ENCODE measurements at regions not wholly inside any gene's neighbourhood (a gene's known extent, or its start where the extent isn't known, plus 50 kb on each side); places are given as distances from the start of the nearest gene placed in this dataset.

DNA sequence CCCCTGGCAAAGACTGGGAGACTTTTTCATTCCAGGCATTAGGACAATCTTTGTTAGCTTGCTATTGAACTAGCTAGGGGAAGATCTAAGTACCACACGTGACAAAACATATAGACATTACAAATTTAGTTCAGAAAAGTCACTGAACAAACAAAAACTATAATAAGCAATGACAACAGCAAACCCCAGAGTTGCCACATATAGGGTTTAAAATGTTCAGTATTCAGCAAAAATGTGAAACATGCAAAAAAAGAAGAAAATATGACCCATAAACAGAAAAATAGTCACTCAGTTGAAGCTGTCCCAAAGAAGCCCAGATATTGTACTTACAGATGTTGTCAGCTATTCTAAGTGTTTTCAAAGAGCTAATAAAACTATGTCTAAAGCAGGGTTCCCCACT, 431.1 kb upstream of the CDH2 start:
- Mint-ChIP-seq H3K4me3 (ENCODE audit: unreplicated experiment) (no peak overlapping the region), H3K4me1 (ENCODE audit: insufficient read depth, unreplicated experiment) (no peaks in the 10 kb centered on the region), H3K27me3 (ENCODE audit: insufficient read depth, unreplicated experiment) (no peaks in the 10 kb centered on the region), H3K27ac (ENCODE audit: low read depth, unreplicated experiment) (no peak overlapping the region), H3K9me3 (ENCODE audit: unreplicated experiment) (no peaks in the 10 kb centered on the region), H3K36me3 (ENCODE audit: insufficient read depth, unreplicated experiment) (no peaks in the 10 kb centered on the region)
- intact Hi-C loops (cut with micrococcal nuclease): no loop called here
- TF ChIP-seq, protein P1, sequence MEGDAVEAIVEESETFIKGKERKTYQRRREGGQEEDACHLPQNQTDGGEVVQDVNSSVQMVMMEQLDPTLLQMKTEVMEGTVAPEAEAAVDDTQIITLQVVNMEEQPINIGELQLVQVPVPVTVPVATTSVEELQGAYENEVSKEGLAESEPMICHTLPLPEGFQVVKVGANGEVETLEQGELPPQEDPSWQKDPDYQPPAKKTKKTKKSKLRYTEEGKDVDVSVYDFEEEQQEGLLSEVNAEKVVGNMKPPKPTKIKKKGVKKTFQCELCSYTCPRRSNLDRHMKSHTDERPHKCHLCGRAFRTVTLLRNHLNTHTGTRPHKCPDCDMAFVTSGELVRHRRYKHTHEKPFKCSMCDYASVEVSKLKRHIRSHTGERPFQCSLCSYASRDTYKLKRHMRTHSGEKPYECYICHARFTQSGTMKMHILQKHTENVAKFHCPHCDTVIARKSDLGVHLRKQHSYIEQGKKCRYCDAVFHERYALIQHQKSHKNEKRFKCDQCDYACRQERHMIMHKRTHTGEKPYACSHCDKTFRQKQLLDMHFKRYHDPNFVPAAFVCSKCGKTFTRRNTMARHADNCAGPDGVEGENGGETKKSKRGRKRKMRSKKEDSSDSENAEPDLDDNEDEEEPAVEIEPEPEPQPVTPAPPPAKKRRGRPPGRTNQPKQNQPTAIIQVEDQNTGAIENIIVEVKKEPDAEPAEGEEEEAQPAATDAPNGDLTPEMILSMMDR (IDR thresholded peaks at IDR 0.05; ENCODE audit: unreplicated experiment): no peak
- ChIA-PET CTCF (interaction anchor here (0.8 kb wide), 1 partner anchor 128 kb away, joined by 6 read pairs; no protein-coding TSS in a partner anchor), POLR2A (no interaction called here)
- DNase-seq (ENCODE audit: unreplicated experiment): no peak
- BruUV-seq (replicated peaks): no TSS peak

DNA sequence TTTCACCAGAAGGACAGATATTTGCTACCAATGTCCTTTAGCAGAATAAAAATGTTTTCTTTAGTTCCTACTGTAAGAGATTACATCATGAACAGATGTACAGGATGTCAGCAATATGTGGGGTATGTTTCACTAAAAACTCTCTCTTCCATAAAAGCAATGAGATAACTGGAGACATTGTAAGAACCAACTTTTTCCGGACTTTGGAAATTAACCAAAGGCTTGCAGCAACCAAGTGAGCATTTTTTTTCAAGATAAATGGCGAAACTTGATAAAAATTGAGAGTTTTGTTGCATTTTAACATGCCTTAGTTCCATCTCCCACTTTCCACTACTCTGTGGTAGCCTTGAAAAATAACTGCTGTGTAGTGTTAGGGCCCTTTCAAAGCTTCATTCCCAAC, 429.8 kb upstream of the CDH2 start:
- no peaks in the 10 kb centered on the region for H3K36me3 Mint-ChIP-seq (ENCODE audit: insufficient read depth, unreplicated experiment)

DNA sequence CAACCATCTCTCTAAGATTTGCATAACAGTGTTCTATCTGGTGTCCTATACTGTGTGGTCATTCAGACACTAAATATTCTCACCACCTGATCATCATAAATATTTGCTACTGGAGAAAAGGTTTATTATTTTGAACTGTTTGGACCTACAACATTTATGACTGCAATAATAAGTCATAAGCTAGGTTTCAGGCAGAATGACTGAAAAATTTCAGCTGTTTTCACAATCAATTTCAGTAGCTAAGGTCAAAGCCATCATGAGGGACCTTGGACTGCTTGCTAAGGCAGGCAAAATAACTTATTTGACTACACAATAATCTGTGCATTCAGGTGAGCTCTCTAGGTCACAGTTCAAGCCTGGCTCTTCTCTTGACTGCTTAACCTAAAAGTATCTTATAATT, 425.5 kb upstream of the CDH2 start:
- H3K9me3 Mint-ChIP-seq (ENCODE audit: unreplicated experiment): peaks cover 14% of the 10 kb centered on the region
- CTCF ChIA-PET: interaction anchor here (0.6 kb wide), 1 partner anchor 38 kb away, joined by 3 read pairs; no protein-coding TSS in a partner anchor
- H3K36me3 Mint-ChIP-seq (ENCODE audit: insufficient read depth, unreplicated experiment): no peaks in the 10 kb centered on the region

More for the DNA sequence above, 429.8 kb upstream of the CDH2 start:
- CTCF ChIA-PET: no interaction called here
- no peak overlapping the region for H3K27ac Mint-ChIP-seq (ENCODE audit: low read depth, unreplicated experiment)
- H3K4me3 Mint-ChIP-seq (ENCODE audit: unreplicated experiment): no peak overlapping the region
- POLR2A ChIA-PET: no interaction called here
- no peaks in the 10 kb centered on the region for H3K9me3 Mint-ChIP-seq (ENCODE audit: unreplicated experiment)
- no peak for DNase-seq (ENCODE audit: unreplicated experiment)
- intact Hi-C loops (cut with micrococcal nuclease): no loop called here
- no peaks in the 10 kb centered on the region for H3K4me1 Mint-ChIP-seq (ENCODE audit: insufficient read depth, unreplicated experiment)
- H3K27me3 Mint-ChIP-seq (ENCODE audit: insufficient read depth, unreplicated experiment): no peaks in the 10 kb centered on the region
- TF ChIP-seq, protein P1 (IDR thresholded peaks at IDR 0.05; ENCODE audit: unreplicated experiment): no peak
- BruUV-seq (replicated peaks): no TSS peak

DNA sequence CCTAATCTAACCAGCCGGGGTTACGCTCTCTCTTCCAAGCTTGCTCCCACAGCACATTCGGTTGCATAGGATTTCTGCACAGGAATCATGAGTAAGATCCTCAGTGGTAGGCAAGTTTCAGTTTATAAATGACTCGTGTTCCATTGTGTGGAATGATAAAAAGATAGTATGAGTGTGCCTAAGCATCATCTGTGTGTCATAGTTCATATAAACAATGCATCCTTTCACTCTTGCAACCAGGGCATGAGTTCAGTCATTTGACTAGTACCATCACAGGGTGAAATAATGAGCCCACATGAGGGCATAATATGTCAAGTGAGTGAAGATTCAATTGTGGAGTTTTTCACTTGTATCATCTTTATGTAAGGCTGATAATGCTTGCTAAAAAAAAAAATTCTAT, 417.1 kb upstream of the CDH2 start:
- H3K4me3 Mint-ChIP-seq (ENCODE audit: unreplicated experiment): no peak overlapping the region
- DNase-seq (ENCODE audit: unreplicated experiment): no peak
- H3K9me3 Mint-ChIP-seq (ENCODE audit: unreplicated experiment): peaks cover 2% of the 10 kb centered on the region
- no peaks in the 10 kb centered on the region for H3K27me3 Mint-ChIP-seq (ENCODE audit: insufficient read depth, unreplicated experiment)
- no peaks in the 10 kb centered on the region for H3K4me1 Mint-ChIP-seq (ENCODE audit: insufficient read depth, unreplicated experiment)
- BruUV-seq (replicated peaks): no TSS peak
- CTCF ChIA-PET: no interaction called here
- H3K36me3 Mint-ChIP-seq (ENCODE audit: insufficient read depth, unreplicated experiment): peaks cover 6% of the 10 kb centered on the region
- intact Hi-C loops (cut with micrococcal nuclease): no loop called here
- POLR2A ChIA-PET: no interaction called here
- TF ChIP-seq, protein P1 (IDR thresholded peaks at IDR 0.05; ENCODE audit: unreplicated experiment): no peak
- no peak overlapping the region for H3K27ac Mint-ChIP-seq (ENCODE audit: low read depth, unreplicated experiment)

More for the DNA sequence above, 425.5 kb upstream of the CDH2 start:
- TF ChIP-seq, protein P1 (IDR thresholded peaks at IDR 0.05; ENCODE audit: unreplicated experiment): no peak
- Mint-ChIP-seq H3K4me1 (ENCODE audit: insufficient read depth, unreplicated experiment) (no peaks in the 10 kb centered on the region), H3K27ac (ENCODE audit: low read depth, unreplicated experiment) (no peak overlapping the region), H3K4me3 (ENCODE audit: unreplicated experiment) (no peak overlapping the region), H3K27me3 (ENCODE audit: insufficient read depth, unreplicated experiment) (no peaks in the 10 kb centered on the region)
- no TSS peak for BruUV-seq (replicated peaks)
- no peak for DNase-seq (ENCODE audit: unreplicated experiment)
- intact Hi-C loops (cut with micrococcal nuclease): no loop called here
- POLR2A ChIA-PET: no interaction called here

All from MCF 10A (cell line).